T-helper 2 cell (primary cell): ENCODE measurements at regions not wholly inside any gene's neighbourhood (a gene's known extent, or its start where the extent isn't known, plus 50 kb on each side); places are given as distances from the start of the nearest gene placed in this dataset.
"Not testable (repeated sequence)": the region's sequence is repeated elsewhere in the genome, so short reads cannot be mapped to it uniquely, and the experiment has no call there.

Source experiments
- DNase-seq, 5 experiments: peaks; one replicate each; pipeline versions ENCODE4 v3.0.0 to v3.0.0-alpha.2; 2012 to 2022

DNA sequence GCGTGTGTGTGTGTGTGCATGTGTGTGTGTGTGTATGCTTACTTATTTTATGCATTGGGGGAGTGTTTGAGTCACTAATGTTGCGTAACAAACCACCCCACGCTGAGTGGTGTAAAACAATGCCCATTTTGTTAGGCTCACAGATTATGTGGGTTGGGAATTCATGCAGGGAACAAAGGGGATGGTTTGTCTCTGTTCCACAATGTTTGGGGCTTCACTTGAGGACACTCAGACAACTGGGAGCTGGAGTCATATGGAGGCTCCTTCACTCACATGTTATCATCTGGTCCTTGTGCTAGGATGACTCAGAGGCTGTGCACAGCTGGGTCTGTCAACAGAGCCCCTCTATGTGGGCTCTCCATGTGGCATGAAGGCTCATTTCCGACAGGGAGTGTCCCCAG lies 51.3 kb upstream of the LARGE1 start:
- no peak for DNase-seq

DNA sequence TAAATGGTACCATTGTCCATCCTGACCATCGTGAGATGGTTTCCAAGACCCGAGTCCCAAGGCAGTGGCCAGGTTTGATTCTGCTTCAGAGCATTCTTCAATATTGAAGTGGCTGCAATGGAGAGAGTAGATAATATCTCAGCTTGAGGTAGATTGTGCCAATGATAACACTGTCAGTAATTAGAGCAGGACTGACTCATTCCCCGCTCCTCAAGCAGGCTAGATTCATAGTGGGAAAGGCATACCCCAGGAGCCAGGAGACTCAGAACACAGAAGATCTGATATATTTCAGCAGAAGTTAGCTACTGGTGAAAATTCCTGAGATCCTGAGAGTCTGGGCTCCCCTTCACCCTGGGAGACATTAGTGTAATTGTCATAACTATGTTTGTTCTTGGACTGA lies 55.6 kb upstream of the LARGE1 start:
- peak in 1 of 5 experiments; percentile 1 for DNase-seq

DNA sequence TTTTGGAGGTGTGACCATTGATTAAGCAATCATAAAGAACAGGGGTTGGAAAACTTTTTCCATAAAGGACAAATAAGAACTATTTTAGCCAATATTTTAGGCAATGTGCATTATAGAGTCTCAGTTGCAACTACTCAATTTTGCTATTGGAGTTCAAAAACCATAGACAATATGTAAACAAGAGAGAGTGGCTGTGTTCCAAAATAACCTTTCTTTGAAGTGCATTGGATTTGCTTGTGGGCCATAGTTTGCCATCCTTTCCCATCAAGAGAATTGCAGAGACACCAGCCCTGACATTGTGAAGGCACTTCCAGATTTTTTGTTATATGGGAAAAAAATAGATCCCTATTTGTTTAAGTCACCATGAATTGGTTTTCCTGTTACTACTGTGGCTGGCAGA lies 63.3 kb upstream of the LARGE1 start:
- DNase-seq: no peak

- no peak for DNase-seq
Observed at GRCh38 chr22:33984211-33984610, 63.9 kb upstream of the LARGE1 start.

DNA sequence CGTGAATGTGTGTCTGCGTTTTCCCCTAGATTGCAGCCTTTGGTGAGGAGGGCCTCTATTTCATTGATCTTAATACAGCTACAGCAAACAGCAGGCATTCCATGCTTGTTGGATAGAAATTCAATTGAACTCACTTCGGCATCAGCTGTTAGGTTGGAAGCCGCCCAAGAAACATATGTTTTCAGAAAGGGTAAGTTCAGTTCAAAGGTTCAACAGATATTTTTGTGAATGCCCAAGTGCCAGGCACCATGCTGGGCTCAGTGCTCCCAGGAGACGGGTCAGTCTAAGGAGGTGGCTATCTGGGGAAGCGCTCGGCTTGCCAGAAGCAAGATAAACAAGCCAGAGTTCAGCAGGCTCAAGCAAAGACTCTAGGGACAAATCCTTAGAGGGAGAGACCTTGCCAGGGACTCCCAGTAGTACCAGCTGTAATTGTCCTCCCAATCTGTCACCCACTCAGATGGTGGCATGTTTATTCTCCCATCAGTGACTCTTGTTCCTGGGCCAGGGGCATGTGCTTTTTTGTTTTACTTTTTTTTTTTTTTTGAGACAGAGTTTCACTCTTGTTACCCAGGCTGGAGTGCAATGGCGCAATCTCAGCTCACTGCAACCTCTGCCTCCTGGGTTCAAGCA lies 64.5 kb upstream of the LARGE1 start:
- no peak for DNase-seq

DNA sequence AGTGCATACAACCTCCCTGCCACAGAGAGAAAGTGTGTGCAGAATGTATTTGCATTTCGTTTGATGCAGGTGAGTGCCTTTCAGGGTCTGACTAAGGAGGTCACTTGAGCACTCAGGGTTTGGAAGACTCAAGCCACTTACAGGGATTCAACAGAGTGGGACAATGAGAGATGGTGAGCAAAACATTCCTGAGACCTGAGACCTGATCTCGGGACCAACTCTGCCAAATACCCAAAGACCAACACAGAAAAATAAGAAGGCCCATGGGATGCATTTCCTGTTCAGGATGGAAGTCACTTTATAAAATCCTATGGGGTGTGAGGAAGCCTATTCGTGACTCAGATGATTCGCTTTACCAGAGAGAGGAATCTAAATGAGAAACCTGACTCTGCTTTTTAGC lies 65.2 kb upstream of the LARGE1 start:
- no peak for DNase-seq

DNA sequence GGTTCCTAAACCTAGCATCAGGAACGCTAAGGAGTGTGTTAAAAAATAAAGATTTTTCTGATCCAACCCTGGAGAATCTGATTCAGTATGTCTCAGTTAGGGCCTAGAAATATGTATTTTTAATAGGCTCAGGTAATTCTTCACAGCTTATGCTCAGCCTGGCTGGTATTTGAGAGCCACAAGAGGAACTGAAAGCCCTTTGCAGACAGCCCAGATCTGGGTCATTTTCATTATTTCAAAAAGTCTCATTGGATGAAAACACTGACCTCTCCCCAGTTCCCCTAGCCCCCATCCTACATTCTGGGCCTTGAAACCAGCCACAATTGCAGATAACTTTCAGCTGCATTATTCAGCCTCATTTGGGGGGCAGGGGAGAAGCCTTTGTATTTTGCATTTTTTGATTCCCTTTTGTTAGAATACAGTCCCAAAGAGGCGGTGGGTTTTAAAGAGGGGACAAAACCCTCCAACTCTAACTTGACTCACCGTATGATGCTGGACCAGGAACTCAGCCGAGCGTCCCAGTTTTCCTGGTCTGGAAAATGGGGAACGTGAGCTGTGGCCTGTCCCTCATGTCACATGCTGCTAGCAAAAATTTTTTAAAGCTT lies 66.0 kb upstream of the LARGE1 start:
- no peak for DNase-seq

DNA sequence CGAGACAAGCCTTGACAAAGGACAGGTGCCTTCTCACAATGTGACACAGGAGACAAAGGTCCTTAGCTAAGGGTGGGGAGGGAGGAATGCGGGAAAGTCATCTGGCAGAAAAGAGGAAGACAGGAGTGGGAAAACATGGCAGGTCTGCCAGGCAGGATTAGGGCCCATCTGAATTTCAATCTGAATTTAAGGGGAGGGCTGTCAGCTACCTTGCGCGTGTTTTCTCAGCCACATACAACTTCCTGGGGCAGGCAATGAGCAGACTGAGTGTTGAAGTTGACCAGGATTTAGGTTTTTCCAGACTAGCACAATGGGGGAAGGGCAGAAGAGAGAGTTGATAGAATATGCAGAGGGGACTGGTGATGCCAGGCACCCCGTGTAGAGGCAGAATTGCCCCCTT lies 66.7 kb upstream of the LARGE1 start:
- no peak for DNase-seq

DNA sequence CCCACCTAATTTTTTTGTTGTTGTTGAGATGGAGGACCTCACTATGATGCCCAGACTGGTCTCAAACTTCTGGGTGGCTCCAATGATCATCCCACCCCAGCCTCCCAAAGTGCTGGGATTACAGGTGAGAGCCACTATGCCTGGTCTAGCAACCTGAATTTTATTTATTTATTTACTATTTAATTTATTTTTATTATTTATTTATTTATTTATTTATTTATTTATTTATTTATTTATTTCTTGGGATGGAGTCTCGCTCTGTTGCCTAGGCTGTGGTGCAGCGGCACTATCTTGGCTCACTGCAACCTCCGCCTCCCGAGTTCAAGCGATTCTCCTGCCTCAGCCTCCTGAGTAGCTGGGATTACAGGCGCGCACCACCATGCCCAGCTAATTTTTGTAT lies 69.0 kb upstream of the LARGE1 start:
- DNase-seq: not testable (repeated sequence)

DNA sequence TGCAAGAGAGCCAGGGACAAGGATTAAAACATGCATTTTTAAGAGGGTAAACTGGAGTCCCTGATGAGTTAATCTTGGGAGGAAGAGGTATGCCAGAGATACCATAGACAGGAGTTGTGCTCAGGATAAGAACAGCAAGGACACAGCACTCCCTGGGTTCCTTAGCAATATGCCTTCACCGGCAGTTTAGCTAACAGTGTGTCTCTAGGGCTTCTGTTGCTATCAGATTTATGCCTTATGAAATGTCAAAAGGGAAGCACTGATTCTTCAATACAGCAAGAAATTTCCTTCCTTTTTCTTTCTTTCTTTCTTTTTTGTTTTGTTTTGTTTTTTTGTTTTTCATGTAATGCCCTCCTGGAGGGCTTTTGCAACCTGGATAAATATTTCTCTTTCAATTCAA lies 71.3 kb upstream of the LARGE1 start:
- no peak for DNase-seq

- DNase-seq: no peak
Observed at GRCh38 chr22:33996824-33997223, 76.5 kb upstream of the LARGE1 start.

GRCh38 chr22:34000879-34001526 lies 80.7 kb upstream of the LARGE1 start:
- DNase-seq: no peak

- DNase-seq: no peak
Observed at GRCh38 chr22:34001701-34002466, 81.6 kb upstream of the LARGE1 start.

GRCh38 chr22:34004058-34004457 lies 83.8 kb upstream of the LARGE1 start:
- DNase-seq: no peak

DNA sequence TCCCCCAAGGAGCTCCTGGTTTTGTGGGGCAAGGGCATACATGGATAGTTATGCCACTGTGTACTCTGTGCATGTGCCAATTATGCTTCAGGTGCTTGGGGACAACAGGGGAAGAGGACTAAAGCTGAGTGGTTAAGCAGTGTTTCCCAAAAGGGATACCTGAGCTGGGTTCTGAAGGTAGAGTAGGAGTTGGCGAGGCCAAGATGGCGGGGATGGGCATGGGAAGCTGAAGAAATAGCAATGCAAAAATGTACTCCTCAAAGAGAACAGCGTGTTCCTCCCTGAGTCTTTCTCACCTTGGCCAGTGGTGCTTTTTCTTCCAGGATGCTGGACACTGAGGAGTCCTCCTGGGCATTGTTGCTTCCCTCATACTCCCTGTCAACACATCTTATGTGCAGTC lies 90.0 kb upstream of the LARGE1 start:
- no peak for DNase-seq

DNA sequence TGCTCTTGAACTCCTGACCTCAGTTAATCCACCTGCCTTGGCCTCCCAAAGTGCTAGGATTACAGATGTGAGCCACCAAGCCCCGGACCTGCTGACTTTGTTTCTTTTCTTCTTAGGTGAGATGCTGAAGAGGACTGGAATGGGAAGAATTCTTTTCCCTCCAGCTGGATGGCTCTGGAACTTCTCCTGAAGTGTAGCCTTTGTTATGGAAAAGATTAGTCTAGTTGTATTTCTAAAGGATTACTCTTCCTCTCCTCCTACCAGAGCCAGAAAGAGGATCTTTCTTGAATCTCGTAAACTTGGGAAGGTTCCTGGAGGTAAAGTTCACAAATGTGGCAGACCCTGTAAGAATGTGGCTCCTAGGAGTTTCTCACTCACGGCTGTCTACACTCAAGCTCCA lies 95.4 kb upstream of the LARGE1 start:
- DNase-seq: no peak

- DNase-seq: no peak
Observed at GRCh38 chr22:34017205-34017604, 96.9 kb upstream of the LARGE1 start.

DNA sequence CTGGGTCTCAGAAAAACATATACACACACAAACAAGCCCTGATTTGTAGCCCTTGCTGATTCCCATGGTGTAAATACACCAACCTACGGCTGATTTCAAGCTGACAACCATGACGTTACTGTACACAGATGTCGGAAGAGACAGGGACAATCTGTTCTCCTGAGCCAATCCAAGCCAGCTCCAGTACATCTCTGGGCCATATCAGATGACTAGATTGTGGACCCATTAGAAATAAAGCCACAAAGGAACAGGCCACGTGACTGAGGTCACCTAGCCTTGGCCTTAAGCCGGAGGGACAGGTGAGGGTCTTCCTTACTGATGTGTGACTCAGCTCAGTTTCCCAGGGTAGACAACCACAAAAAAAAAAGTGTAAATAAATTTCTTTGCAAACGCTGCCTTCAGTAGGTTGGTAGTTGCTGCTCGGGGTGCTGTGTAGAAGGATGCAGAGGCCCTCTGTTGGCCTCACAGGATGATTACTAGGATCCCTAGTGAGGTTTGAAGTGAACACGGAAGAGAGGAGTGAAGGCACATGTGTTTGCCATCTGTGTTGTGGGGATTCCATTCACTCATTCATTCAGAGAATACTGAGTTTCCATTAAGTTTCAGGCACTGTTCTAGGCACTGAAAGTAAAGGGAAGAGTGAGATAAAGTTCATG lies 99.0 kb upstream of the LARGE1 start:
- no peak for DNase-seq

DNA sequence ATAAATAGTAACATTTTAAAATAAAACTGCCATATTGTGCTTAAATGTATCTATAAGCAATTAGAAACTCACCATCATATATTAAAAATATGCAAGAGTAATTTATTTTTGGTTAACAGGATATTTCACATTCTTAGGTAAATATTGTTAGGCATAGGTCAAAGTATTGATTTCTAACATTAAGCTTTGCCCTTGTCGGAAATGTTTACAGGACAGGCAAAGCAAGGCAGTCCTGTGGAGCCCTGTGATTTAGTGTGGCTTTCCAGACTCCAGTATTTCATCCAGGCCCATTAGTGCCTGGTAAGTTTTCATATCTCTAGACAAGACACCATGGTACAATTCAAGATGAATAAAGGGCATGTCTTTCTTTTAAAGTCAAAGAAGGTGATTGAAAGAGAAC lies 114.9 kb upstream of the LARGE1 start:
- no peak for DNase-seq

DNA sequence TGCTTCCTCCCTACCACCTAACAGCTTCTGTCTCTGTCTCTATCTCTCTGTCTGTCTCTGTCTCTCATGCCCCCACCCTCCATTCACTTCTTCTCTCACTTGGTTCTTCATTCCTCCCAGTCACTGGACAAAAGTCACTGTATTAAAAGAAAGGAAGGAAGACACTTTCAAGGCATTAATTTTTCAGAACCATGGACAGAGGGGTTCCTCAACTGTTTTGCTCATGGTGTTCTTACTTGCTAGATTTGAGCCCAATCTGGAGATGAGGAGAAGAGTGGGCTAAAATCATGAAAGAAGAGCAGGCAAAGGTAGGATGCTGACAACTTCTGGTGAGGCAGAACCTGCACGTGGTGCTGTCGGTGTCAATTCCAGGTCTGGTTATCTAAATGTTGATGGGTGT lies 116.7 kb upstream of the LARGE1 start:
- no peak for DNase-seq

- DNase-seq: no peak
Observed at GRCh38 chr22:34038801-34039555, 118.7 kb upstream of the LARGE1 start.

DNA sequence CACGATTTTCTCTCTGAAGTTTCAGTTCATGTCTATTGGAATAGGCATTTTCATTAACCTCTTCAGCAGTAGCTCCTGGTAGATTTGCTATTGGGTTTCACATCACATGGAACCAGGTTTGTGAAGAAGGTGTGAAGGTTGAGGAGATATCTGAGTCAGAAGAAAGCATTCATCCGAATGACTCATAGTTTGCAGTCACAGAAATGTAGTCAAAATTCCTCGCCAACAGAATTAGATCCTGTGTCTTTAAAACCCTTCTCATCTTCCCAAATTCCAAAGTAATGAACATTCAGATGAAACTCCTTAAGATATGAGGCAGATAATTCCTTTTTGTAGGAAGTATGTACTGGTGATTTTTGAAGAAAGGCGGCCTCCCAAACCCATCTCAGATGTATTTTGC lies 125.0 kb upstream of the LARGE1 start:
- DNase-seq: no peak
